RWPE2 (cell line): ENCODE measurements at regions not wholly inside any gene's neighbourhood (a gene's known extent, or its start where the extent isn't known, plus 50 kb on each side); places are given as distances from the start of the nearest gene placed in this dataset.

ENCODE experiments used
- ATAC-seq: fragments of 200-7000 bp; cut with Tn5 transposase; 3 replicates; pipeline ENCODE4 v1.9.1; 2021; ENCODE audit warnings: low read depth
- DNase-seq: peaks from one replicate; pipeline ENCODE4 v3.0.0-alpha.2; 2020; ENCODE audit warnings: low spot score
- H3K27ac ChIP-seq: fragments of 450-650 bp; 2 replicates; pipeline ENCODE4 v1.5.1; 2017; ENCODE audit warnings: mild to moderate bottlenecking; ENCODE audit not compliant: poor library complexity, severe bottlenecking
- H3K27me3 ChIP-seq: fragments of 250-450 bp; sonication (Bioruptor Pico); 2 replicates; pipeline ENCODE4 v1.5.1; 2021; ENCODE audit warnings: mild to moderate bottlenecking, moderate library complexity; ENCODE audit not compliant: insufficient read depth, poor library complexity, severe bottlenecking
- H3K36me3 ChIP-seq: fragments of 250-450 bp; sonication (Bioruptor Pico); 2 replicates; pipeline ENCODE4 v1.5.1; 2020; ENCODE audit warnings: low read depth, mild to moderate bottlenecking, moderate library complexity
- H3K4me1 ChIP-seq: fragments of 250-450 bp; sonication (Bioruptor Pico); 2 replicates; pipeline ENCODE4 v1.5.1; 2021; ENCODE audit warnings: mild to moderate bottlenecking, moderate library complexity; ENCODE audit not compliant: insufficient read depth, poor library complexity, severe bottlenecking
- H3K4me3 ChIP-seq: fragments of 250-450 bp; sonication (Bioruptor Pico); 2 replicates; pipeline ENCODE4 v1.5.1; 2021; ENCODE audit warnings: mild to moderate bottlenecking, moderate library complexity; ENCODE audit not compliant: severe bottlenecking
- H3K9me3 ChIP-seq: fragments of 250-450 bp; sonication (Bioruptor Pico); 2 replicates; pipeline ENCODE4 v1.5.1; 2021; ENCODE audit warnings: mild to moderate bottlenecking, moderate library complexity; ENCODE audit not compliant: severe bottlenecking
- CTCF ChIP-seq: fragments of 450-650 bp; IDR thresholded peaks from one replicate; pipeline ENCODE4 v1.5.1; 2017; ENCODE audit warnings: mild to moderate bottlenecking, moderate library complexity; ENCODE audit not compliant: poor library complexity, severe bottlenecking

GRCh38 chr1:29909962-29910361 lies 673.6 kb downstream of the PTPRU start:
- DNase-seq (no peak), ATAC-seq (no peak)
- H3K9me3 ChIP-seq = no peaks in the 10 kb centered on the region
- H3K27ac ChIP-seq = no peak overlapping the region
- no peak for TF ChIP-seq CTCF
- H3K36me3 ChIP-seq = no peaks in the 10 kb centered on the region
- no peaks in the 10 kb centered on the region for H3K27me3 ChIP-seq
- no peak overlapping the region for H3K4me3 ChIP-seq
- no peaks in the 10 kb centered on the region for H3K4me1 ChIP-seq

- no peak overlapping the region for H3K27ac ChIP-seq
- DNase-seq = no peak
- no peaks in the 10 kb centered on the region for H3K27me3 ChIP-seq
- no peaks in the 10 kb centered on the region for H3K36me3 ChIP-seq
- no peak overlapping the region for H3K4me3 ChIP-seq
- ATAC-seq = no peak
- no peak for TF ChIP-seq CTCF
- no peaks in the 10 kb centered on the region for H3K9me3 ChIP-seq
- no peaks in the 10 kb centered on the region for H3K4me1 ChIP-seq
Observed at GRCh38 chr1:29907596-29907995, 671.3 kb downstream of the PTPRU start.

GRCh38 chr1:29906927-29907326 lies 670.6 kb downstream of the PTPRU start:
- DNase-seq (no peak), ATAC-seq (no peak)
- H3K4me1 ChIP-seq = no peaks in the 10 kb centered on the region
- no peaks in the 10 kb centered on the region for H3K27me3 ChIP-seq
- no peak for TF ChIP-seq CTCF
- no peaks in the 10 kb centered on the region for H3K36me3 ChIP-seq
- H3K4me3 ChIP-seq = no peak overlapping the region
- no peaks in the 10 kb centered on the region for H3K9me3 ChIP-seq
- no peak overlapping the region for H3K27ac ChIP-seq

GRCh38 chr1:29903548-29904166 lies 667.3 kb downstream of the PTPRU start:
- H3K4me1 ChIP-seq = no peaks in the 10 kb centered on the region
- H3K9me3 ChIP-seq = no peaks in the 10 kb centered on the region
- H3K36me3 ChIP-seq = no peaks in the 10 kb centered on the region
- no peak for TF ChIP-seq CTCF
- no peak overlapping the region for H3K4me3 ChIP-seq
- H3K27me3 ChIP-seq = no peaks in the 10 kb centered on the region
- DNase-seq = no peak
- no peak for ATAC-seq
- no peak overlapping the region for H3K27ac ChIP-seq

GRCh38 chr1:29901624-29902325 lies 665.5 kb downstream of the PTPRU start:
- ATAC-seq (no peak; the same call in 2 of the 3 replicates), DNase-seq (no peak)
- no peak for TF ChIP-seq CTCF
- H3K27me3 ChIP-seq = no peaks in the 10 kb centered on the region
- no peaks in the 10 kb centered on the region for H3K9me3 ChIP-seq
- no peak overlapping the region for H3K4me3 ChIP-seq
- no peaks in the 10 kb centered on the region for H3K36me3 ChIP-seq
- no peaks in the 10 kb centered on the region for H3K4me1 ChIP-seq
- H3K27ac ChIP-seq = no peak overlapping the region
